B cell (primary cell): ENCODE measurements at regions not wholly inside any gene's neighbourhood (a gene's known extent, or its start where the extent isn't known, plus 50 kb on each side); places are given as distances from the start of the nearest gene placed in this dataset.

Experiments used
- CTCF ChIP-seq: fragments of 200-600 bp; IDR thresholded peaks from one replicate; pipeline ENCODE4 v1.8.0; 2022; ENCODE audit warnings: antibody characterized with exemption, mild to moderate bottlenecking
- EZH2 ChIP-seq: IDR thresholded peaks from 2 replicates; pipeline ENCODE4 v1.6.1; 2012; ENCODE audit warnings: borderline replicate concordance, low read depth, mild to moderate bottlenecking, moderate library complexity, low read length; ENCODE audit not compliant: insufficient read depth, poor library complexity, severe bottlenecking

- no peak for TF ChIP-seq CTCF
- no peak for TF ChIP-seq EZH2
These were observed 322.7 kb downstream of the MSX2 start for GRCh38 chr5:175047048-175047447.
